Endothelial cell of umbilical vein (primary cell): ENCODE measurements at regions not wholly inside any gene's neighbourhood (a gene's known extent, or its start where the extent isn't known, plus 50 kb on each side); places are given as distances from the start of the nearest gene placed in this dataset.

ENCODE experiments used
- BruUV-seq: library from RNA; stranded (reverse); fragments of 400-500 nt; replicated peaks from 2 replicates; lab custom pipeline; 2021; lab: Mats Ljungman, UMichigan
- CTCF ChIA-PET: fragments of 300-600, 350-600 bp; sonication (Branson Sonifier 250); formaldehyde crosslinking; loops from one replicate; lab custom pipeline; 2021; ENCODE audit warnings: antibody characterized with exemption, inconsistent platforms; lab: Charles Lee
- POLR2A ChIA-PET: fragments of 300-600, 350-600 bp; sonication (Branson Sonifier 250); formaldehyde crosslinking; loops from one replicate; lab custom pipeline; 2021; ENCODE audit warnings: antibody characterized with exemption, inconsistent platforms; lab: Charles Lee
- DNase-seq: peaks from one replicate; pipeline ENCODE4 v3.0.0-alpha.2; 2011; ENCODE audit warnings: low read depth, low spot score
- FAIRE-seq: peaks from 2 replicates; lab custom pipeline; 2011; peaks lifted over from hg19 to GRCh38; lab: Jason Lieb, UNC
- H2AFZ ChIP-seq: 2 replicates; pipeline ENCODE4 v1.6.0; 2012; ENCODE audit warnings: low read depth, low read length, control low read depth, inconsistent platforms
- H3K27ac ChIP-seq: 2 replicates; pipeline ENCODE4 v1.5.1; 2011; ENCODE audit warnings: low read depth, mild to moderate bottlenecking, control low read depth, low read length, moderate library complexity; ENCODE audit not compliant: insufficient read depth
- H3K27me3 ChIP-seq, 2 experiments: 2 replicates each; pipeline versions ENCODE4 v1.6.0 to v1.6.1; 2011; ENCODE audit warnings: low read length in 2 of 2, mixed read lengths in 1 of 2; ENCODE audit not compliant: control insufficient read depth in 2 of 2, insufficient read depth in 2 of 2
- H3K36me3 ChIP-seq, 2 experiments: 2 replicates in 1 of 2; 3 replicates in 1 of 2; pipeline ENCODE4 v1.5.1; 2011; ENCODE audit warnings: low read length in 2 of 2, mild to moderate bottlenecking in 1 of 2, moderate library complexity in 1 of 2; ENCODE audit not compliant: control insufficient read depth in 2 of 2, insufficient read depth in 2 of 2; ENCODE audit errors: extremely low read depth in 1 of 2
- H3K4me1 ChIP-seq: 3 replicates; pipeline ENCODE4 v1.5.1; 2011; ENCODE audit warnings: mild to moderate bottlenecking, low read length; ENCODE audit not compliant: control insufficient read depth, insufficient read depth; ENCODE audit errors: extremely low read depth
- H3K4me2 ChIP-seq: 2 replicates; pipeline ENCODE4 v1.6.1; 2011; ENCODE audit warnings: low read length, control low read depth, mixed read lengths; ENCODE audit not compliant: insufficient read depth
- H3K4me3 ChIP-seq, 3 experiments: fragments of 200-600 bp in 1 of 3; sonication (generic), shearing (Covaris generic) in 1 of 3; replicated peaks in 1 of 3; 2 replicates each; pipeline ENCODE4 v1.5.1; 2011 to 2016; ENCODE audit warnings: control low read depth in 3 of 3, low read length in 3 of 3, mild to moderate bottlenecking in 2 of 3, inconsistent platforms in 1 of 3, low read depth in 1 of 3, moderate library complexity in 1 of 3; ENCODE audit not compliant: insufficient read depth in 1 of 3
- H3K79me2 ChIP-seq: 2 replicates; pipeline ENCODE4 v1.6.0; 2012; ENCODE audit warnings: low read length, inconsistent platforms; ENCODE audit not compliant: control insufficient read depth, insufficient read depth
- H3K9ac ChIP-seq: replicated peaks from 2 replicates; pipeline ENCODE3; 2011; ENCODE audit warnings: low read length, control low read depth; ENCODE audit not compliant: insufficient read depth; ENCODE audit errors: extremely low read depth
- H3K9me1 ChIP-seq: replicated peaks from 3 replicates; pipeline ENCODE4 v1.6.0; 2011; ENCODE audit warnings: mild to moderate bottlenecking, low read length; ENCODE audit not compliant: control insufficient read depth, insufficient read depth; ENCODE audit errors: extremely low read depth
- H3K9me3 ChIP-seq: replicated peaks from 2 replicates; pipeline ENCODE4 v1.5.1; 2012; ENCODE audit warnings: low read length, inconsistent platforms; ENCODE audit not compliant: control insufficient read depth, insufficient read depth
- H4K20me1 ChIP-seq: replicated peaks from 2 replicates; pipeline ENCODE3; 2011; ENCODE audit warnings: mild to moderate bottlenecking, low read length; ENCODE audit not compliant: control insufficient read depth, insufficient read depth; ENCODE audit errors: extremely low read depth
- EZH2 ChIP-seq: IDR thresholded peaks from 2 replicates; pipeline ENCODE4 v1.6.1; 2012; ENCODE audit warnings: borderline replicate concordance, low read depth, mild to moderate bottlenecking, moderate library complexity, low read length, inconsistent platforms; ENCODE audit not compliant: severe bottlenecking
- FOS ChIP-seq: IDR thresholded peaks from 2 replicates; pipeline ENCODE4 v1.6.1; 2011; ENCODE audit warnings: mild to moderate bottlenecking, low read length, moderate library complexity, borderline replicate concordance; ENCODE audit not compliant: insufficient read depth
- GATA2 ChIP-seq: IDR thresholded peaks from 2 replicates; pipeline ENCODE4 v1.7.0; 2011; ENCODE audit warnings: low read depth, mild to moderate bottlenecking, moderate library complexity, mixed read lengths, low read length; ENCODE audit not compliant: insufficient read length, insufficient read depth
- JUN ChIP-seq: IDR thresholded peaks from 2 replicates; pipeline ENCODE4 v1.6.1; 2011; ENCODE audit warnings: borderline replicate concordance, low read depth; ENCODE audit not compliant: insufficient read length, insufficient read depth
- MAX ChIP-seq: IDR thresholded peaks from 2 replicates; pipeline ENCODE4 v1.6.1; 2011; ENCODE audit not compliant: insufficient read depth, insufficient read length
- MYC ChIP-seq: IDR thresholded peaks from one replicate; pipeline ENCODE4 v1.6.1; 2011; ENCODE audit warnings: mild to moderate bottlenecking, low read depth, low read length
- POLR2A ChIP-seq: IDR thresholded peaks from 2 replicates; pipeline ENCODE4 v1.6.1; 2012; ENCODE audit warnings: low read depth, mild to moderate bottlenecking, control low read depth, low read length
- POLR2AphosphoS5 ChIP-seq: IDR thresholded peaks from 2 replicates; pipeline ENCODE4 v1.6.1; 2012; ENCODE audit warnings: low read depth, mild to moderate bottlenecking, control low read depth, low read length, moderate library complexity; ENCODE audit not compliant: insufficient read depth
- dilution Hi-C: fragments of 300-500 bp; cut with MboI; formaldehyde crosslinking; loops from one replicate; pipeline ENCODE4 v1.15.0; 2019; ENCODE audit warnings: low sequenced_read_pairs; ENCODE audit not compliant: extremely low pct_ligation_motif_present
- intact Hi-C: fragments of 100-400 bp; cut with micrococcal nuclease; formaldehyde crosslinking; loops from one replicate; pipeline ENCODE4 v1.10.0; 2022
- TF ChIP-seq, protein P1 (sequence below), 2 donors: IDR thresholded peaks; 1 replicate in 1 of 2; 2 replicates in 1 of 2; pipeline ENCODE4 v1.5.1; 2011; ENCODE audit warnings: low read length in 2 of 2, mild to moderate bottlenecking in 2 of 2, moderate library complexity in 2 of 2, control low read depth in 1 of 2, inconsistent platforms in 1 of 2, low read depth in 1 of 2; ENCODE audit not compliant: insufficient read depth in 1 of 2; ENCODE audit errors: extremely low read depth in 1 of 2

GRCh38 chr21:36547464-36547863 is 67.5 kb upstream of the CLDN14 start:
- ChIA-PET POLR2A (no interaction called here), CTCF (interaction anchor here (1.2 kb wide), 1 partner anchor 83 kb away, joined by 4 read pairs; no protein-coding TSS in a partner anchor)
- Histone ChIP-seq H3K27me3 (peaks cover 17 to 18% of the 10 kb centered on the region in 2 experiments), H3K79me2 (no peaks in the 10 kb centered on the region), H3K4me2 (no peak overlapping the region), H3K36me3 (no peaks in the 10 kb centered on the region), H4K20me1 (no peaks in the 10 kb centered on the region), H3K27ac (no peak overlapping the region), H3K9me3 (no peaks in the 10 kb centered on the region), H2AFZ (no peak overlapping the region), H3K9me1 (no peaks in the 10 kb centered on the region), H3K4me1 (no peaks in the 10 kb centered on the region), H3K9ac (no peak overlapping the region), H3K4me3 (no peak overlapping the region)
- DNase-seq, result no peak
- BruUV-seq, result no TSS peak
- TF ChIP-seq POLR2A, result no peak
- no peak for TF ChIP-seq GATA2
- no peak for TF ChIP-seq JUN
- no peak for TF ChIP-seq POLR2AphosphoS5
- no peak for TF ChIP-seq MAX
- no peak for TF ChIP-seq MYC
- TF ChIP-seq, protein P1, sequence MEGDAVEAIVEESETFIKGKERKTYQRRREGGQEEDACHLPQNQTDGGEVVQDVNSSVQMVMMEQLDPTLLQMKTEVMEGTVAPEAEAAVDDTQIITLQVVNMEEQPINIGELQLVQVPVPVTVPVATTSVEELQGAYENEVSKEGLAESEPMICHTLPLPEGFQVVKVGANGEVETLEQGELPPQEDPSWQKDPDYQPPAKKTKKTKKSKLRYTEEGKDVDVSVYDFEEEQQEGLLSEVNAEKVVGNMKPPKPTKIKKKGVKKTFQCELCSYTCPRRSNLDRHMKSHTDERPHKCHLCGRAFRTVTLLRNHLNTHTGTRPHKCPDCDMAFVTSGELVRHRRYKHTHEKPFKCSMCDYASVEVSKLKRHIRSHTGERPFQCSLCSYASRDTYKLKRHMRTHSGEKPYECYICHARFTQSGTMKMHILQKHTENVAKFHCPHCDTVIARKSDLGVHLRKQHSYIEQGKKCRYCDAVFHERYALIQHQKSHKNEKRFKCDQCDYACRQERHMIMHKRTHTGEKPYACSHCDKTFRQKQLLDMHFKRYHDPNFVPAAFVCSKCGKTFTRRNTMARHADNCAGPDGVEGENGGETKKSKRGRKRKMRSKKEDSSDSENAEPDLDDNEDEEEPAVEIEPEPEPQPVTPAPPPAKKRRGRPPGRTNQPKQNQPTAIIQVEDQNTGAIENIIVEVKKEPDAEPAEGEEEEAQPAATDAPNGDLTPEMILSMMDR (IDR thresholded peaks at IDR 0.05; ENCODE audit: extremely low read depth in 1 of 2, insufficient read depth in 1 of 2, low read depth in 1 of 2, low read length in 2 of 2), result no peak
- no peak for TF ChIP-seq EZH2
- no peak for TF ChIP-seq FOS
- intact Hi-C loops, result no loop called here
- FAIRE-seq, result no peak
- dilution Hi-C loops, result no loop called here
